Progenitor cell of endocrine pancreas (in vitro differentiated cells): ENCODE measurements at regions not wholly inside any gene's neighbourhood (a gene's known extent, or its start where the extent isn't known, plus 50 kb on each side); places are given as distances from the start of the nearest gene placed in this dataset.
"Not testable (repeated sequence)": the region's sequence is repeated elsewhere in the genome, so short reads cannot be mapped to it uniquely, and the experiment has no call there.

Source experiments
- DNase-seq: peaks from one replicate; pipeline ENCODE4 v3.0.0; 2021; ENCODE audit warnings: low spot score; ENCODE audit not compliant: unreplicated experiment
- H3K27ac Mint-ChIP-seq: 2 replicates; pipeline ENCODE4 v1.8.0; 2021; ENCODE audit warnings: mild to moderate bottlenecking, moderate library complexity, mixed read lengths
- H3K27me3 Mint-ChIP-seq: 2 replicates; pipeline ENCODE4 v1.8.0; 2021; ENCODE audit warnings: mixed read lengths
- H3K36me3 Mint-ChIP-seq: 2 replicates; pipeline ENCODE4 v1.8.0; 2022; ENCODE audit warnings: mixed read lengths; ENCODE audit not compliant: insufficient read depth
- H3K4me1 Mint-ChIP-seq: 2 replicates; pipeline ENCODE4 v1.8.0; 2021; ENCODE audit warnings: low read depth, mixed read lengths
- H3K4me3 Mint-ChIP-seq: 2 replicates; pipeline ENCODE4 v1.8.0; 2021; ENCODE audit warnings: low read depth, mild to moderate bottlenecking, moderate library complexity, mixed read lengths
- H3K9me3 Mint-ChIP-seq: 2 replicates; pipeline ENCODE4 v1.8.0; 2021; ENCODE audit warnings: low read depth, mixed read lengths
- CTCF ChIP-seq: fragments of 200-600 bp; sonication (generic); IDR thresholded peaks from one replicate; pipeline ENCODE4 v1.5.0; 2021; ENCODE audit warnings: antibody characterized with exemption, mild to moderate bottlenecking; ENCODE audit not compliant: unreplicated experiment

GRCh38 chr4:91887926-91888325 is 415.8 kb upstream of the GRID2 start:
- H3K27me3 Mint-ChIP-seq = no peaks in the 10 kb centered on the region
- TF ChIP-seq CTCF = no peak
- no peak overlapping the region for H3K4me3 Mint-ChIP-seq
- H3K36me3 Mint-ChIP-seq = no peaks in the 10 kb centered on the region
- H3K27ac Mint-ChIP-seq = no peak overlapping the region
- H3K4me1 Mint-ChIP-seq = no peaks in the 10 kb centered on the region
- peaks cover 4% of the 10 kb centered on the region for H3K9me3 Mint-ChIP-seq
- DNase-seq = no peak

GRCh38 chr4:91891217-91891616 is 412.5 kb upstream of the GRID2 start:
- not testable (repeated sequence) for H3K4me3 Mint-ChIP-seq, H3K9me3 Mint-ChIP-seq

GRCh38 chr4:91894006-91894405 is 409.8 kb upstream of the GRID2 start:
- no peaks in the 10 kb centered on the region for H3K27me3 Mint-ChIP-seq
- H3K9me3 Mint-ChIP-seq = peaks cover 7% of the 10 kb centered on the region
- H3K36me3 Mint-ChIP-seq = no peaks in the 10 kb centered on the region
- no peak for TF ChIP-seq CTCF
- DNase-seq = no peak
- peaks cover 5% of the 10 kb centered on the region for H3K4me1 Mint-ChIP-seq
- no peak overlapping the region for H3K4me3 Mint-ChIP-seq
- no peak overlapping the region for H3K27ac Mint-ChIP-seq

More at GRCh38 chr4:91891217-91891616, 412.5 kb upstream of the GRID2 start:
- not testable (repeated sequence) for H3K27me3 Mint-ChIP-seq, H3K4me1 Mint-ChIP-seq, DNase-seq, H3K27ac Mint-ChIP-seq, H3K36me3 Mint-ChIP-seq

- H3K27me3 Mint-ChIP-seq = no peaks in the 10 kb centered on the region
- H3K9me3 Mint-ChIP-seq = no peaks in the 10 kb centered on the region
- H3K27ac Mint-ChIP-seq = no peak overlapping the region
- TF ChIP-seq CTCF = no peak
- H3K36me3 Mint-ChIP-seq = no peaks in the 10 kb centered on the region
- DNase-seq = no peak
- no peaks in the 10 kb centered on the region for H3K4me1 Mint-ChIP-seq
- H3K4me3 Mint-ChIP-seq = no peak overlapping the region
Measured at GRCh38 chr4:91904556-91904955, 399.2 kb upstream of the GRID2 start.

- H3K36me3 Mint-ChIP-seq = no peaks in the 10 kb centered on the region
- H3K4me3 Mint-ChIP-seq = no peak overlapping the region
- DNase-seq = no peak
- peaks cover 7% of the 10 kb centered on the region for H3K4me1 Mint-ChIP-seq
- TF ChIP-seq CTCF = no peak
- no peaks in the 10 kb centered on the region for H3K9me3 Mint-ChIP-seq
- no peaks in the 10 kb centered on the region for H3K27me3 Mint-ChIP-seq
- H3K27ac Mint-ChIP-seq = no peak overlapping the region
Measured at GRCh38 chr4:91909963-91910362, 393.8 kb upstream of the GRID2 start.

- Mint-ChIP-seq H3K27ac (no peak overlapping the region), H3K27me3 (no peaks in the 10 kb centered on the region), H3K4me3 (no peak overlapping the region), H3K4me1 (peaks cover 7% of the 10 kb centered on the region), H3K9me3 (peaks cover 1% of the 10 kb centered on the region), H3K36me3 (no peaks in the 10 kb centered on the region)
- no peak for DNase-seq
- TF ChIP-seq CTCF = no peak
Measured at GRCh38 chr4:91914176-91914804, 389.5 kb upstream of the GRID2 start.
